ENCODE measurements at regions not wholly inside any gene's neighbourhood (a gene's known extent, or its start where the extent isn't known, plus 50 kb on each side); places are given as distances from the start of the nearest gene placed in this dataset.

DNA sequence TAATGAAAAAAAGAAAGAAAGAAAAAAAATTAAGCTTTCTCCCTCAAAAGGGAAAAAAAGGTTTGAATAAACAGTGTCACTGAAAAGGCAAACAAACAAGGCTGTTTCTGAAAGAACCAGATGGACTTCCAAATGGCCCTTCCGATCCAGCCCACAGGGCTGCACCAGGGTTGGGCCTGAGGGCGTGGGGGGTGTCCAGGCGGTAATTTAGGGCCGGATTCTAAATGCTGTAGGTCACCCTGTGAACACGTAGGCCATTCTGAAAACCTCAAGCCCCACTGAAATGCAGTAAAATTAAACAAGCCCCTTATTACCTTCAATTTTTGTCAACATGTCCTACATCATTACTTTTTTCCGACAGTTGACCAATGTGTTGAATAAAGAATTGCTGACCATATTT, 132.1 kb downstream of the HSD17B3 start:
- peaks cover 2 to 8% of the 10 kb centered on the region in 2 donors for H3K4me1 ChIP-seq (ENCODE audit: control insufficient read depth in 2 of 2, insufficient read depth in 2 of 2, low read length in 1 of 2)
- H3K27me3 ChIP-seq (ENCODE audit: control insufficient read depth in 1 of 2, insufficient read depth in 2 of 2, low read length in 2 of 2), result no peaks in the 10 kb centered on the region
- H3K36me3 ChIP-seq (ENCODE audit: control insufficient read depth in 2 of 2, insufficient read depth in 2 of 2, low read length in 1 of 2), result no peaks in the 10 kb centered on the region
- H3K27ac ChIP-seq (ENCODE audit: low read depth in 2 of 2, low read length in 1 of 2), result no peak overlapping the region
- no peak overlapping the region for H3K4me3 ChIP-seq (ENCODE audit: low read depth in 1 of 2, low read length in 2 of 2)
- peaks cover 0 to 3% of the 10 kb centered on the region in 2 donors for H3K9me3 ChIP-seq (ENCODE audit: control insufficient read depth in 2 of 2, insufficient read depth in 1 of 2, low read depth in 1 of 2, low read length in 1 of 2)
- WGBS, 2 donors, result 74 to 76% methylated on average over 6 of the region's 6 CpGs

DNA sequence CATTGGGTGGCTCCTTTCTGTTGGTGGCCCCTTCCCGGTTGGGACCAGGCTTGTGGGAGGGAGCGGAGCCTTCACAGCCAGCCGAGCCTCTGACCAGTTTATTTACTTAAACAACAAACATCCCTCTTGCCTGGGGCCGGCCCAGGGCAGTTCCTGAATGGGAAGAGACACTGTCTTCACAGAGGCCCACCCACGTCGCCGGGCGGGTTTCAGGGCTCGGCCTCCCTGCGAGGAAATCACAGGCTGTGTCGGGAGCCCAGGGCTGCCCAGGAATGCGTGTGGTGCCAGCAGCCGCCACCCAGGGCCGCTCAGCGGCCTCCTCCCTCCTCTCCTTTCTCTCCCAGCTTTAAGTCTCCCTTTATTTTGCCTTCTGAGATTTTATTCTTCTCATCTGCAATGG, 132.5 kb downstream of the HSD17B3 start:
- peak overlapping the region; percentile 19 to 71 for H3K27ac ChIP-seq (ENCODE audit: low read depth in 2 of 2, low read length in 1 of 2)
- H3K4me1 ChIP-seq (ENCODE audit: control insufficient read depth in 2 of 2, insufficient read depth in 2 of 2, low read length in 1 of 2), result peaks cover 2 to 8% of the 10 kb centered on the region in 2 donors
- H3K9me3 ChIP-seq (ENCODE audit: control insufficient read depth in 2 of 2, insufficient read depth in 1 of 2, low read depth in 1 of 2, low read length in 1 of 2), result peaks cover 0 to 3% of the 10 kb centered on the region in 2 donors
- WGBS, 2 donors, result 30 to 61% methylated on average over 15 of the region's 15 CpGs
- no peaks in the 10 kb centered on the region for H3K27me3 ChIP-seq (ENCODE audit: control insufficient read depth in 1 of 2, insufficient read depth in 2 of 2, low read length in 2 of 2)
- no peak overlapping the region for H3K4me3 ChIP-seq (ENCODE audit: low read depth in 1 of 2, low read length in 2 of 2)
- H3K36me3 ChIP-seq (ENCODE audit: control insufficient read depth in 2 of 2, insufficient read depth in 2 of 2, low read length in 1 of 2), result no peaks in the 10 kb centered on the region

DNA sequence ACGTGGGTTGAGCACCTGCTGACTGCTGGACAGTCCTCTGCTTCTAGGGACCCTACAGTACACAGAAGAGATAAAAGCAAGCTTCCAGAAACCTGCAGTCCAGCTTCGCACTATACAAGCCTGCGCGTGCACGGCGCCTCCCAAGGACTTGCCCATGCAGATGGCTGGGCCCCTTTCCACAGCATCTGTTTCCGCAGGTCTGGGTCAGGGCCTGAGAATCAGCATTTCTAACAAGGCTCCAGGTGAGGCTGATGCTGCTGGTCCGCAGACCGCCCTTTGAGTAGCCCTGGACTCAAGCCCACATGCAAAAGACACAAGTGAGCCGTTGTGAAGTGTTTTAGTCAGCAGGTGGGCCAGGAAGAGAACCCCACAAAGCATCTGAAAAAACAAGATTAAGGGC, 133.1 kb downstream of the HSD17B3 start:
- peak overlapping the region; percentile 19 to 71 for H3K27ac ChIP-seq (ENCODE audit: low read depth in 2 of 2, low read length in 1 of 2)
- 84 to 85% methylated on average over 10 of the region's 10 CpGs for WGBS, 2 donors
- H3K4me3 ChIP-seq (ENCODE audit: low read depth in 1 of 2, low read length in 2 of 2), result no peak overlapping the region
- peaks cover 0 to 3% of the 10 kb centered on the region in 2 donors for H3K9me3 ChIP-seq (ENCODE audit: control insufficient read depth in 2 of 2, insufficient read depth in 1 of 2, low read depth in 1 of 2, low read length in 1 of 2)
- peaks cover 2 to 8% of the 10 kb centered on the region in 2 donors for H3K4me1 ChIP-seq (ENCODE audit: control insufficient read depth in 2 of 2, insufficient read depth in 2 of 2, low read length in 1 of 2)
- no peaks in the 10 kb centered on the region for H3K27me3 ChIP-seq (ENCODE audit: control insufficient read depth in 1 of 2, insufficient read depth in 2 of 2, low read length in 2 of 2)
- no peaks in the 10 kb centered on the region for H3K36me3 ChIP-seq (ENCODE audit: control insufficient read depth in 2 of 2, insufficient read depth in 2 of 2, low read length in 1 of 2)

- 92 to 97% methylated on average over 15 of the region's 15 CpGs for WGBS, 2 donors
These were observed 135.0 kb downstream of the HSD17B3 start for GRCh38 chr9:96167011-96167410.

DNA sequence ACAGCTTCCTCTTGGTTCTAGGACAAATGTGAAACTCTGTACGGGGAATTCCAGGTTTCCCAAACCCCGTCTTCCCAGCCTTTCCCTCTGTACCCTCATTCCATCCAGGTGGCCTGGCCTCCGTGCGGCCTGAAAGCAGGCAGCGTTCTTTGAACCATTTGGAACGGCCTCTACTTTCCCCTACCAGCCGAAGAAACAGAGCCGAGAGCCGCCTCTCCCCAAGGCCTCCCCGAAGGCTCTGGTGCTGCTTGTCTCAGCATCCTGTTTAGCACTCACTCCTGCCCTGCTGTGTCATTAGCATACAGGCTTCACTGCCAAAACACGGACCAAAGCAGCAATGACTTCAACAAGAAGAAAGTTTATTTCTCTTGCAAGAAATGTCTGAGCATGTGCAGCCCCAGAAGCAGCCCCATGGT, 137.7 kb downstream of the HSD17B3 start:
- Histone ChIP-seq H3K4me3 (ENCODE audit: low read depth in 1 of 2, low read length in 2 of 2) (no peak overlapping the region), H3K27me3 (ENCODE audit: control insufficient read depth in 1 of 2, insufficient read depth in 2 of 2, low read length in 2 of 2) (no peaks in the 10 kb centered on the region), H3K27ac (ENCODE audit: low read depth in 2 of 2, low read length in 1 of 2) (no peak overlapping the region), H3K4me1 (ENCODE audit: control insufficient read depth in 2 of 2, insufficient read depth in 2 of 2, low read length in 1 of 2) (peaks cover 1 to 7% of the 10 kb centered on the region in 2 donors), H3K36me3 (ENCODE audit: control insufficient read depth in 2 of 2, insufficient read depth in 2 of 2, low read length in 1 of 2) (no peaks in the 10 kb centered on the region), H3K9me3 (ENCODE audit: control insufficient read depth in 2 of 2, insufficient read depth in 1 of 2, low read depth in 1 of 2, low read length in 1 of 2) (peaks cover 0 to 3% of the 10 kb centered on the region in 2 donors)
- WGBS, 2 donors, result 69 to 73% methylated on average over 11 of the region's 11 CpGs

More at GRCh38 chr9:96167011-96167410, 135.0 kb downstream of the HSD17B3 start:
- peaks cover 0 to 3% of the 10 kb centered on the region in 2 donors for H3K9me3 ChIP-seq (ENCODE audit: control insufficient read depth in 2 of 2, insufficient read depth in 1 of 2, low read depth in 1 of 2, low read length in 1 of 2)
- no peak overlapping the region for H3K4me3 ChIP-seq (ENCODE audit: low read depth in 1 of 2, low read length in 2 of 2)
- H3K27me3 ChIP-seq (ENCODE audit: control insufficient read depth in 1 of 2, insufficient read depth in 2 of 2, low read length in 2 of 2), result no peaks in the 10 kb centered on the region
- no peak overlapping the region for H3K27ac ChIP-seq (ENCODE audit: low read depth in 2 of 2, low read length in 1 of 2)
- H3K36me3 ChIP-seq (ENCODE audit: control insufficient read depth in 2 of 2, insufficient read depth in 2 of 2, low read length in 1 of 2), result no peaks in the 10 kb centered on the region
- H3K4me1 ChIP-seq (ENCODE audit: control insufficient read depth in 2 of 2, insufficient read depth in 2 of 2, low read length in 1 of 2), result peaks cover 2 to 8% of the 10 kb centered on the region in 2 donors

GRCh38 chr9:96163712-96164111, 138.3 kb downstream of the HSD17B3 start:
- 85 to 87% methylated on average over 14 of the region's 14 CpGs for WGBS, 2 donors
- no peak overlapping the region for H3K27ac ChIP-seq (ENCODE audit: low read depth in 2 of 2, low read length in 1 of 2)
- no peaks in the 10 kb centered on the region for H3K36me3 ChIP-seq (ENCODE audit: control insufficient read depth in 2 of 2, insufficient read depth in 2 of 2, low read length in 1 of 2)
- peaks cover 0 to 3% of the 10 kb centered on the region in 2 donors for H3K9me3 ChIP-seq (ENCODE audit: control insufficient read depth in 2 of 2, insufficient read depth in 1 of 2, low read depth in 1 of 2, low read length in 1 of 2)
- H3K4me1 ChIP-seq (ENCODE audit: control insufficient read depth in 2 of 2, insufficient read depth in 2 of 2, low read length in 1 of 2), result peaks cover 0 to 3% of the 10 kb centered on the region in 2 donors
- H3K27me3 ChIP-seq (ENCODE audit: control insufficient read depth in 1 of 2, insufficient read depth in 2 of 2, low read length in 2 of 2), result no peaks in the 10 kb centered on the region
- H3K4me3 ChIP-seq (ENCODE audit: low read depth in 1 of 2, low read length in 2 of 2), result no peak overlapping the region

DNA sequence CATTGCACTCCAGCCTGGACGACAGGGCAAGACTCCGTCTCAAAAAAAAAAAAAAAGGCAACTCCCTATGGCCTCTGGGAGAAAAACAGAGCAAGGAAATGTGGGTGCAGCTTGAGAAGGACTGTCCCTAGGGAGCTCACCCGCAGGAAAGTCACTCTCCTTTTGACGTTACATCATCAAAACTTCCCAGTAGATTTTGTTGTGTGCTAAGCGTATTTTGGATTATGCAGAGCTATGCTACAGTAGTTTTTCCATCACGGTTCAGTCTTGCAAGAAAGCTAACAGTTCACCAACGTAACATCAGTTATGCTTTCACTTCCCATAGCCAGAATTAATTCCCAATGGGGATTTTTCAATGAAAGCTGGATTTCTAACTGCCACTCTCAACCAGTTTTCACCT, 138.8 kb downstream of the HSD17B3 start:
- no peak overlapping the region for H3K4me3 ChIP-seq (ENCODE audit: low read depth in 1 of 2, low read length in 2 of 2)
- H3K27me3 ChIP-seq (ENCODE audit: control insufficient read depth in 1 of 2, insufficient read depth in 2 of 2, low read length in 2 of 2), result no peaks in the 10 kb centered on the region
- no peaks in the 10 kb centered on the region for H3K36me3 ChIP-seq (ENCODE audit: control insufficient read depth in 2 of 2, insufficient read depth in 2 of 2, low read length in 1 of 2)
- H3K9me3 ChIP-seq (ENCODE audit: control insufficient read depth in 2 of 2, insufficient read depth in 1 of 2, low read depth in 1 of 2, low read length in 1 of 2), result peaks cover 0 to 3% of the 10 kb centered on the region in 2 donors
- H3K27ac ChIP-seq (ENCODE audit: low read depth in 2 of 2, low read length in 1 of 2), result no peak overlapping the region
- H3K4me1 ChIP-seq (ENCODE audit: control insufficient read depth in 2 of 2, insufficient read depth in 2 of 2, low read length in 1 of 2), result peaks cover 0 to 2% of the 10 kb centered on the region in 2 donors
- WGBS, 2 donors, result 77 to 81% methylated on average over 7 of the region's 7 CpGs

GRCh38 chr9:96161819-96162218, 140.2 kb downstream of the HSD17B3 start:
- peaks cover 0 to 2% of the 10 kb centered on the region in 2 donors for H3K4me1 ChIP-seq (ENCODE audit: control insufficient read depth in 2 of 2, insufficient read depth in 2 of 2, low read length in 1 of 2)
- H3K27ac ChIP-seq (ENCODE audit: low read depth in 2 of 2, low read length in 1 of 2), result no peak overlapping the region
- peaks cover 0 to 1% of the 10 kb centered on the region in 2 donors for H3K9me3 ChIP-seq (ENCODE audit: control insufficient read depth in 2 of 2, insufficient read depth in 1 of 2, low read depth in 1 of 2, low read length in 1 of 2)
- H3K4me3 ChIP-seq (ENCODE audit: low read depth in 1 of 2, low read length in 2 of 2), result no peak overlapping the region
- H3K27me3 ChIP-seq (ENCODE audit: control insufficient read depth in 1 of 2, insufficient read depth in 2 of 2, low read length in 2 of 2), result no peaks in the 10 kb centered on the region
- H3K36me3 ChIP-seq (ENCODE audit: control insufficient read depth in 2 of 2, insufficient read depth in 2 of 2, low read length in 1 of 2), result no peaks in the 10 kb centered on the region
- WGBS, 2 donors, result 64 to 84% methylated on average over 7 of the region's 7 CpGs

DNA sequence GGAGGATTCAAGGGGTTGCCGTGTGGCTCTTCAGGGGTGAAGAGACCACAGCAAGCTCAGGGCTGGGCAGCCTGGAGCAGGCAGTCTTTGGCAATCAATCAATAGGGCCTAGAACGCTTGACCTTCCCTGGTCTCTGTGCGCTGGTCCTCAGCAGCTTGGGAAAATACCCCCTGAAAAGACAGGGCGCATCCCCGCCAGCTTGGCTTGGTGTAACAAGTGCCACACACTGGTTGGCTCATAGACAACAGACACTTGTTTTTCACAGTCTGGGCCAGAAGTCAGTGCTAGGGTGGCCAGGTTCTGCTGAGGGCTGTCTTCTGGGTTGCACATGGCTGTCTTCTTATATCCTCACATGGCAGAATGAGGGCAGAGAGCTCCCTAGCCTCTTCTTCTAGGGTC, 141.1 kb downstream of the HSD17B3 start:
- 95 to 98% methylated on average over 5 of the region's 5 CpGs for WGBS, 2 donors
- H3K27me3 ChIP-seq (ENCODE audit: control insufficient read depth in 1 of 2, insufficient read depth in 2 of 2, low read length in 2 of 2), result no peaks in the 10 kb centered on the region
- H3K9me3 ChIP-seq (ENCODE audit: control insufficient read depth in 2 of 2, insufficient read depth in 1 of 2, low read depth in 1 of 2, low read length in 1 of 2), result no peaks in the 10 kb centered on the region
- H3K4me1 ChIP-seq (ENCODE audit: control insufficient read depth in 2 of 2, insufficient read depth in 2 of 2, low read length in 1 of 2), result peaks cover 0 to 2% of the 10 kb centered on the region in 2 donors
- no peaks in the 10 kb centered on the region for H3K36me3 ChIP-seq (ENCODE audit: control insufficient read depth in 2 of 2, insufficient read depth in 2 of 2, low read length in 1 of 2)
- no peak overlapping the region for H3K27ac ChIP-seq (ENCODE audit: low read depth in 2 of 2, low read length in 1 of 2)
- H3K4me3 ChIP-seq (ENCODE audit: low read depth in 1 of 2, low read length in 2 of 2), result no peak overlapping the region

DNA sequence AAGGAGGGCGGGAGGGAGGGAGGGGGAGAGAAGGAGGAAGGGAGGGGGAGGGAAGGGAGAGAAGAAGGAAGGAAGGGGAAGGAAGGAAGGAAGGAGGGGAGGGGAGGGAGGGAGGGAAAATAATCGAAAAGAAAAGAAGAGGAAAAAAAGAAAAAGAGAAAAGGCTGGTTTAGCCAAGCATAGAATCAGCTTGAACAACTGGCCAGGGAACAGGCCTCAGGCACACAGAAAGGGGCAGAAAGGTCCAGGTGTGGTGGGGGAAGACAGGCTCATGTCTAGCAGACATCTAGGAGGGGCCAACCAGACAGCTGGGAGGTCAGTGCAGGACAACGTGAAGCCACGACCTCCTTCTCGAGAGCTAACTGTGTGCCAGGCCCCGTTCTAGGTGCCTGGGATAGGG, 141.8 kb downstream of the HSD17B3 start:
- Histone ChIP-seq H3K27me3 (ENCODE audit: control insufficient read depth in 1 of 2, insufficient read depth in 2 of 2, low read length in 2 of 2) (no peaks in the 10 kb centered on the region), H3K36me3 (ENCODE audit: control insufficient read depth in 2 of 2, insufficient read depth in 2 of 2, low read length in 1 of 2) (no peaks in the 10 kb centered on the region), H3K4me1 (ENCODE audit: control insufficient read depth in 2 of 2, insufficient read depth in 2 of 2, low read length in 1 of 2) (peaks cover 0 to 2% of the 10 kb centered on the region in 2 donors), H3K4me3 (ENCODE audit: low read depth in 1 of 2, low read length in 2 of 2) (no peak overlapping the region), H3K9me3 (ENCODE audit: control insufficient read depth in 2 of 2, insufficient read depth in 1 of 2, low read depth in 1 of 2, low read length in 1 of 2) (no peaks in the 10 kb centered on the region), H3K27ac (ENCODE audit: low read depth in 2 of 2, low read length in 1 of 2) (no peak overlapping the region)
- 79 to 83% methylated on average over 6 of the region's 6 CpGs for WGBS, 2 donors

Measured in esophagus (tissue), 2 donors.